ENCODE measurements at regions not wholly inside any gene's neighbourhood (a gene's known extent, or its start where the extent isn't known, plus 50 kb on each side); places are given as distances from the start of the nearest gene placed in this dataset.

- H3K4me3 ChIP-seq (ENCODE audit: low read depth in 1 of 3, low read length in 3 of 3) = no peak overlapping the region
- H3K36me3 ChIP-seq (ENCODE audit: control insufficient read depth in 4 of 4, insufficient read depth in 3 of 4, low read depth in 1 of 4, low read length in 3 of 4) = no peaks in the 10 kb centered on the region
- no peak overlapping the region for H3K9ac ChIP-seq (ENCODE audit: low read depth in 1 of 2, low read length in 2 of 2)
- H3K4me1 ChIP-seq (ENCODE audit: control insufficient read depth in 4 of 4, insufficient read depth in 4 of 4, low read length in 3 of 4) = peaks cover 0 to 5% (median 4%) of the 10 kb centered on the region in 4 donors
- H3K27me3 ChIP-seq (ENCODE audit: control insufficient read depth in 4 of 4, insufficient read depth in 4 of 4, low read length in 3 of 4) = no peaks in the 10 kb centered on the region
- no peak for DNase-seq (ENCODE audit: low spot score)
- H3K27ac ChIP-seq (ENCODE audit: low read depth in 1 of 2, low read length in 2 of 2) = no peak overlapping the region
- no peaks in the 10 kb centered on the region for H3K9me3 ChIP-seq (ENCODE audit: control insufficient read depth in 4 of 4, low read length in 3 of 4)
- WGBS = 94% methylated on average over 3 of the region's 3 CpGs
- TF ChIP-seq RXRA (IDR thresholded peaks at IDR 0.05) (no peak), RAD21 (IDR thresholded peaks at IDR 0.05) (no peak), HNF4A (conservative IDR thresholded peaks at IDR 0.05) (no peak), EGR1 (IDR thresholded peaks at IDR 0.05; ENCODE audit: low read depth in 2 of 2) (no peak), REST (IDR thresholded peaks at IDR 0.05) (no peak)
Observed at GRCh38 chr5:124810396-124811006, 64.1 kb upstream of the ZNF608 start.

GRCh38 chr5:124812771-124813358 lies 66.4 kb upstream of the ZNF608 start:
- no peak for TF ChIP-seq HNF4A (conservative IDR thresholded peaks at IDR 0.05)
- TF ChIP-seq JUND (IDR thresholded peaks at IDR 0.05) = no peak
- no peak for TF ChIP-seq YY1 (IDR thresholded peaks at IDR 0.05)
- no peak for TF ChIP-seq REST (IDR thresholded peaks at IDR 0.05)
- TF ChIP-seq ATF3 (IDR thresholded peaks at IDR 0.05) = no peak
- TF ChIP-seq TAF1 (conservative IDR thresholded peaks at IDR 0.05) = no peak
- TF ChIP-seq NR2F2 (IDR thresholded peaks at IDR 0.05) = no peak
- TF ChIP-seq RAD21 (IDR thresholded peaks at IDR 0.05) = no peak
- no peak for TF ChIP-seq EGR1 (IDR thresholded peaks at IDR 0.05; ENCODE audit: low read depth in 2 of 2)
- no peak for TF ChIP-seq ZBTB33 (IDR thresholded peaks at IDR 0.05)
- no peak for TF ChIP-seq GABPA (IDR thresholded peaks at IDR 0.05 in 1 of 2, conservative IDR thresholded peaks at IDR 0.05 in 1 of 2)
- no peak for TF ChIP-seq RXRA (IDR thresholded peaks at IDR 0.05)
- no peak for TF ChIP-seq MAX (IDR thresholded peaks at IDR 0.05)
- TF ChIP-seq HNF4G (IDR thresholded peaks at IDR 0.05) = no peak
- TF ChIP-seq FOXA1 (IDR thresholded peaks at IDR 0.05) = no peak
- no peak for TF ChIP-seq SP1 (IDR thresholded peaks at IDR 0.05)
- TF ChIP-seq FOXA2 (IDR thresholded peaks at IDR 0.05) = no peak
- Histone ChIP-seq H3K9me3 (ENCODE audit: control insufficient read depth in 4 of 4, low read length in 3 of 4) (no peaks in the 10 kb centered on the region), H3K9ac (ENCODE audit: low read depth in 1 of 2, low read length in 2 of 2) (no peak overlapping the region), H3K27me3 (ENCODE audit: control insufficient read depth in 4 of 4, insufficient read depth in 4 of 4, low read length in 3 of 4) (no peaks in the 10 kb centered on the region), H3K4me1 (ENCODE audit: control insufficient read depth in 4 of 4, insufficient read depth in 4 of 4, low read length in 3 of 4) (no peaks in the 10 kb centered on the region), H3K36me3 (ENCODE audit: control insufficient read depth in 4 of 4, insufficient read depth in 3 of 4, low read depth in 1 of 4, low read length in 3 of 4) (no peaks in the 10 kb centered on the region), H3K4me3 (ENCODE audit: low read depth in 1 of 3, low read length in 3 of 3) (no peak overlapping the region), H3K27ac (ENCODE audit: low read depth in 1 of 2, low read length in 2 of 2) (no peak overlapping the region)
- no peak for DNase-seq (ENCODE audit: low spot score)
- whole genome bisulfite sequencing = 84% methylated on average over 5 of the region's 5 CpGs

Data from liver (tissue), 7 donors.